NCI-H1930 (cell line): ENCODE measurements at regions not wholly inside any gene's neighbourhood (a gene's known extent, or its start where the extent isn't known, plus 50 kb on each side); places are given as distances from the start of the nearest gene placed in this dataset.
A peak's percentile ranks its signal among the peaks of the same experiment; 100 is the strongest.

Experiments used
- DNase-seq, 2 experiments: peaks; one replicate each; lab custom pipeline; 2025; lab: John Stamatoyannopoulos, UW

DNA sequence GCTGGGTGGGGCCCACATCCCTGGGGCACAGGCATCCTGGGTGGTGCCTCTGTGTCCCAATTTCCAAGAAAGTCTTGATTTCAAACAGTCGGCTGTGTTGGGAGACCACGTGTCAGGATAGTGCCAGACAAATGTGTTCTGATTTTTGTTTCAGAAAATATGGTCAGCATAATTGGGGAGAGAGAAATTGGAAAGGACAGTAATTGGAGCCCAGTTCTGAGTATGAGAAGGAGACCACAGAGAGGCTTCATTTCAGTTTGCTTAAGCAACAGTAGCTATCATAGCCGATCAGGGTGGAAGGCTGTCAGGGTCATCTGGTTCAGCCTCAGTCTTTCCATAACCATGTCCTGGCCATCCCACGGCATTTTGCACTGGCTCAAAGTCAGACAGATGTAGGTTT is 220.7 kb downstream of the CDC5L start:
- no peak for DNase-seq

DNA sequence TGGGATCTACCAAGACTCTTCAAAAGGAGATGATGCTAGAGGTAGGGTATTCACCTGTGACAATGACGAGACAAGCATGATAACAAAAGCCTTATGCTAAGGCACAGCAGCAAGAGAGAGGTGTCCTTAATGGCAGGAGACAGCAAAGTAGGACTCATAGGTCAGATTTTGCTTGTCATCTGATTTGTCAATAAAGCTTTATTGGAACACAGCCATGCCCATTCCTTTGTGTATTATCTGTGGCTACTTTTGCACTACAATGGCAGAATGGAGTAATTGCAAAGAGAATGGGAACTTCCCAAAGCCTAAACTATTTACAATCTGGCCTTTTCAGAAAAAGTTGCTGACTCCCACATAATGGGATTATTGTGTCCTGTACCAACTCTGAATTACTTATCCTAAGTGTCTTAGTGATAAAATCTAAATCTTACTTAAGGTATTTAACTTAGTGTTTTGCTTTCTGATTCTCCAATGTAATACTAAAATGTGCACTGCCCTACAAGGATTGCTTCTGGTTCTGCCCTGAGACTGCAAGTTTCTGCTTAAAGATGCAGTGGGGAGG is 221.6 kb downstream of the CDC5L start:
- DNase-seq: no peak

DNA sequence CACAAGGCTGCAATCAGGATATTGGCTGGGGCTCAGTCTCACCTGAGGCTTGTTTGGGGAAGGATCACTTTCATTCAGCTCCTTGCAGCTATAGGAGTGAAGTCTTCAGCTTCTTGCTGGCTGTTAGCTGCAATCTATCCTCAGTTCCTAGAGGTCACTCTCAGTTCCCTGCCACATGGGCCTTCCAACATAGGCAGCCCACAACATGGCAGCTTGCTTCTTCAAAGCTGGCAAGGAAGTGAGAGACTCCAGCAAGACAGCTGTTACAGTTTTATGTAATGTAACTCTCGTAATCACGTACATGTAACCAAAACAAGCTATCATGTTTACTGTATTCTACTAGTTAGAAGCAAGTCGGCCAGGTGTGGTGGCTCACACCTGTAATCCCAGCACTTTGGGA is 226.9 kb downstream of the CDC5L start:
- DNase-seq: no peak

- no peak for DNase-seq
Measured at GRCh38 chr6:44615621-44616020, 228.1 kb downstream of the CDC5L start.

DNA sequence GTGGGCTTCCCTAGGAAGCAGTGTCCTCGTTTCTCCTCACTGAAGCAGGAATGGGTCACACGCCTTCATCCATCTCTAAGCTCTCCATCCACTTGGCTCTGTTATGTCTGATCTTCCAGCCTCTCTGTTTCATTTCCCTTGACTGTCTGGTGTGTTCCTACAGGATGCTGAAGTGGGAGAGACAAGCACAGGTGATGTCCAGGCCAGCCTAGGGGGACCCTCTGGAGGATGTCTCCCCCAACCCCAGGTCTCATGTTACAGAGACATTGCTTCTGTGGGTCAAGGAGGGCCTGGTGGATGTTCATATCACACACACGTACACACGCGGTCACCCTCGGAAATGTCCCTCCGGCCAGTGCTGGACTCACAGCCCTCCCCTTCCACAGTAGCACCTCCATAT is 229.9 kb downstream of the CDC5L start:
- DNase-seq: no peak

DNA sequence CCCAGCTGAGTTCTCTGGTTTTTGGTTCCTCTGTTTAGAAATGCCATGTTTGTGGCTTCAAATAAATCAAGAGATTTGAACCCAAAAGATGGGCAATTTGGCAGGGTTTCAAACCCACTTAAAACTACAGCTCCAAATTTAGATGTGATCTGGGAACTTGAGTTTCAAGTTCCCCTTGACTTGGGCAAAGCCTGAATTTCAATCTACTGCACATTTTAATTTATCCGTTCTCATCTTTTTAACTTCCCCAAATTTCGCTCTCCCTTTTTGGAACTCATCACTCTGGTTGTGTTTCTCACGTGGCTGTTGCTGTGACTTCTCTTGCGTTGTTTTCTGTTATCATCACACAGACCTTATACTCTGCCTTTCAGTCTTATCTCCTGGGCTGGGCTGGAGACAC is 230.9 kb downstream of the CDC5L start:
- no peak for DNase-seq

GRCh38 chr6:44620922-44621321 is 233.4 kb downstream of the CDC5L start:
- no peak for DNase-seq

- no peak for DNase-seq
Measured at GRCh38 chr6:44621846-44622245, 234.3 kb downstream of the CDC5L start.

- DNase-seq: no peak
Measured at GRCh38 chr6:44622555-44622954, 235.0 kb downstream of the CDC5L start.

GRCh38 chr6:44622956-44623355 is 235.4 kb downstream of the CDC5L start:
- no peak for DNase-seq

- no peak for DNase-seq
Measured at GRCh38 chr6:44624226-44624625, 236.7 kb downstream of the CDC5L start.

DNA sequence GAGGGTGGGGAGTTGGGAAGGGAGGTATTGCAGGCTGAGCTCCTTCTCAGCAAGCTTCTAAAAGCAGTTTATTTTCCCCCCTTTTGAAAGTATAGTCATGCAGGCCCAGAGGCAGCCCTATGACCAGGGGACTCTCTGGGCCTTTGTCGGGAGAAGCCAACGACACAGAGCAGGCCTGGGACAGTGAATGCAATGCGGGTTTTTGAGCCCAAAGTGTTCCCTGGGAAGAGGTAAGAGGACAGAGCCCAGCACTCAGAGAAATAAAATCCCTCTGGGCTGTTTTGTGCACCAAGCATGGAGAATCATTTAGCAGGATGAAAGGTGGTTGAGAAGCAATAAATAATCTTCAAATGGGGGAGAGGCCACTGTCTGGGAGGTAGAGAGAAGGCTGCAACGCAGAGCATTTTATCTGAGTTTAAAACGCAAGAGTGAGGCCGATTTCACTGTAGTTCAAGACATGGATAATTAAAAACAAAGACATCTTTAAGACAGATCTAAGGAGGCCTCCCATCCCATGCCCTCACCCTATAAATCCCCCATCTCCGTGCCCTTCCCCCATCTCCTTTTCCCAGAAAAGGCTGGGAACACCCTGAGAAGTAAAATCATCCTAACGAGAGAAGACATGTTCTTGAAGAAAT is 237.5 kb downstream of the CDC5L start:
- no peak for DNase-seq

GRCh38 chr6:44625996-44626395 is 238.5 kb downstream of the CDC5L start:
- no peak for DNase-seq

DNA sequence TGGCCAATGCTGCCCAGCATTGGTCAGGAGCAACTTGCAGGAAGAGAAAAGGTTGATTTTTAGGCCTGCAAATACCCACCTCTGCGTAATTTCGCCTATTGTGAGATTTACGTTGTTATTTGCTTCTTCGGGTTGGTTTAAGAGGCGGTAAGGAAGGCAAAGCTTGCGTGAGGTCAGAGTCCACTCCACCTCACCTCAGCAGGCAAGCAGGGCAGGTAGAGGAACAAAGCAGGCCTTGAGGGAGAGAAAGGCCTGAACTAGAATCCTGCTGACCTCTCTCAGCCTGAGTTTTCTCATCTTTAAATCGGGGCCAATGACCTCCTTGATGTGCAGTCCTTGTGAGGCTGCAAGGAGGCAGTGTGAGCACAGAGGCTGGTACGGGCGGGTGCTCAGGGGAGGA is 239.1 kb downstream of the CDC5L start:
- DNase-seq: no peak

GRCh38 chr6:44627091-44627882 is 239.8 kb downstream of the CDC5L start:
- DNase-seq: no peak

DNA sequence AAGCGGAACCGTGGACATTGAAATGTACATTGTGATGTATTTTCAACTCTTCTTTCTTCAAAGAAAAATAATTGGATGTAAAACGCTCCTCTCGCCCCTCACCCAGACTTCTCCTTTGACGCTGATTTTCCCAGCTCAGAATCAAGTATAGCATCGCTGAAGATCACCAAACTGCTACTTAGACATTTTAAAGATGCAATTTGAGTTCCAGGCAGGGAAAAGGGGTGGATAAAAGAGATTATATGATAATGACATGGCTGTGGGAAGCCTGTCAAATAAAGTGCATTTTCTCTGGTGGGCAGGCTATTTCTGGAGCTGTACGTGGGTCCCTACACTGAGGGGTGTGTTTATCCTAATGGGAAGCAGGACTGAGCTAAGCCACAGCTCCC is 240.4 kb downstream of the CDC5L start:
- DNase-seq: no peak

GRCh38 chr6:44628347-44628746 is 240.8 kb downstream of the CDC5L start:
- no peak for DNase-seq

DNA sequence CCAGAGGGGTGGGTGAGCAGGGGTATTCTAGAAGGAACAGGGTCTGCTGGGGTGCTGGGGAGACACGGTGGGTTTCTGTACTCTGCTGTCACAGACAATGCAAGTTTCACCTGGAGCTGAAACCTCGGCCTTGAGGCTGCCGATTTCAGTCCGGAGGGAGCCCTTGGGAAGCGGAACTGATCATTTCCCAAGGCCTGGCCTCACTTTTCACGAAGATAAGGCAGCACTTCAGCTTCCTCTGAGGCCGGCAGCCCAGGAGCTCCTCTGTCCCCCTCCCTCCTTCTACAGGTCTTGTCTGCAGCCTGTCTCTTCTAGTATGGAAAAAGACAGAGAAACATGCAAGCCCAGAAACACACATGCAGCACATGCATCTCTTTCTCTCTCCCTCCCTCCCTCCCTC is 242.1 kb downstream of the CDC5L start:
- no peak for DNase-seq

GRCh38 chr6:44630125-44631028 is 242.9 kb downstream of the CDC5L start:
- peak; percentile 20 to 54 for DNase-seq

- DNase-seq: no peak
Measured at GRCh38 chr6:44631968-44632367, 244.5 kb downstream of the CDC5L start.

DNA sequence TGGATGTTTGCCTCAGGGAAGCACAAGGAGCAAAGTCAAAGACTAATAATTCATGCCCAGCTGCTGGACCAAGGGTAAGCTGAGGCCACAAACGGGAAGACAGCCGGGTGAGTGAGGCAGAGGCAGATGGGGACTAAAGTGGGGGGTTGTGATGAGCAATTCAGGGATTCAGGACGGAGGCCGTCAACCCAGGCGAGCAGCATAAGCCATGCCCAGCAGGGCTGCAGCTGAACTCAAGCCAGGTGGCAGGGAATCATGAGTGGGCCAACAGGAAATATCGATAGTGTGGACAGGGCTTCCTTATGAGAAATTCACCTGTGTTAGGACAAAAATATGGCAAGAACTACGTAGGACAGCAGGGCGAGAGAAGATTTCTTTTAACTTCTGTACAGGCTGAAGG is 246.8 kb downstream of the CDC5L start:
- DNase-seq: no peak

GRCh38 chr6:44635486-44635885 is 248.0 kb downstream of the CDC5L start:
- DNase-seq: no peak
